ENCODE measurements at regions not wholly inside any gene's neighbourhood (a gene's known extent, or its start where the extent isn't known, plus 50 kb on each side); places are given as distances from the start of the nearest gene placed in this dataset.

DNA sequence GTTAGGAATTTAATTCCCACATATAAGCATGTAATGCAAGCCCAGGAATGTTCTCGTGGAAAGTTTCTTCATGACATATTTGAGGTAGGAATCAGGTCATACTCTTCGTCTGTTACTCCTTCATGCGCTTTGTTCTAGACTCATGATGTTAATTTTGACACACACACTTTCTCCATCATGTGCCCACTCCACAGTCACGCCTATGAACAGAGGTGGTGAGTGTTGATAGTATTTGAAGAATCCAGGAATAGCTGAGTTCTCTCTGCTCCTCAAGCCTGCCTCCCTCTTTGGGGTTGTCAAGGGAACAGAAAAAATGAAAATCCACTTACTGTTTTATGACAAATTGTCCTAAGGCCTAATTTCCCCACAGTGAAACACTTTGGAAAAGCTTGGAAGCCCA lies 117.3 kb upstream of the SERPINE2 start:
- no TSS peak for BruUV-seq (replicated peaks)
- DNase-seq (ENCODE audit: low spot score) = no peak
- CTCF ChIA-PET (ENCODE audit: unreplicated experiment) = no interaction called here

DNA sequence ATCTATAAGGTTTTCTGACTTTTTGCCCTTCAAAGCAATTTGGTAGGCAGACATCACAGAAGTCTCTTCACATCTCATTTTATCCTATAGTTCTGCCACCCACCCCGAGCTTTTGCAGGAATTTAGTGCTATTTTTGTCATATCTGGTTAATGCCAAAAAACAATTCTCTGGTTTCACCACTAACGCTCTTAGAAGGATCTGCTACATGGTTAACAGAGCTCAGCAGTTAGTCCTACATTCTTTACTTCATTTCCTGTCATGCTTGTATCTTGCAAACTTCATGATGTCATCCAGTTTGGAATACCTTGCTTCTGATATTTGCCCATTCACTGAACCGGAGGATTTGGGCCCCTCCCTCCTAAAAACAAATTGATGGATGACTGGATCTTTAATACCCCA lies 116.8 kb upstream of the SERPINE2 start:
- Histone ChIP-seq H3K36me3 (ENCODE audit: insufficient read depth, low read length) (no peaks in the 10 kb centered on the region), H2AFZ (ENCODE audit: low read length) (no peak overlapping the region), H4K20me1 (ENCODE audit: insufficient read depth, low read length) (no peaks in the 10 kb centered on the region), H3K27ac (ENCODE audit: low read depth, low read length, poor library complexity, severe bottlenecking) (no peak overlapping the region), H3K9me2 (ENCODE audit: insufficient read depth, low read length) (no peaks in the 10 kb centered on the region), H3K4me1 (ENCODE audit: insufficient read depth, low read length, poor library complexity, severe bottlenecking) (no peaks in the 10 kb centered on the region), H3K4me3 (ENCODE audit: low read depth, low read length, poor library complexity, severe bottlenecking) (no peak overlapping the region), H3K4me2 (ENCODE audit: low read length) (no peak overlapping the region), H3K9me3 (ENCODE audit: low read length) (no peaks in the 10 kb centered on the region), H3K79me2 (ENCODE audit: insufficient read depth, low read depth, low read length) (no peaks in the 10 kb centered on the region)
- ChIA-PET CTCF (ENCODE audit: unreplicated experiment) (no interaction called here), POLR2A (no interaction called here)
- DNase-seq (ENCODE audit: low spot score) = no peak
- TF ChIP-seq EZH2phosphoT487 (IDR thresholded peaks at IDR 0.05; ENCODE audit: borderline replicate concordance, low read depth, low read length) (no peak), CTCF (conservative IDR thresholded peaks at IDR 0.05; ENCODE audit: low read length) (no peak)
- no TSS peak for BruUV-seq (replicated peaks)
- intact Hi-C loops (cut with micrococcal nuclease; ENCODE audit: unreplicated experiment) = no loop called here

More for the DNA sequence above, 117.3 kb upstream of the SERPINE2 start:
- H3K4me2 ChIP-seq (ENCODE audit: low read length) = no peak overlapping the region
- no peaks in the 10 kb centered on the region for H3K4me1 ChIP-seq (ENCODE audit: insufficient read depth, low read length, poor library complexity, severe bottlenecking)
- intact Hi-C loops (cut with micrococcal nuclease; ENCODE audit: unreplicated experiment) = no loop called here
- no peak overlapping the region for H3K27ac ChIP-seq (ENCODE audit: low read depth, low read length, poor library complexity, severe bottlenecking)
- H3K79me2 ChIP-seq (ENCODE audit: insufficient read depth, low read depth, low read length) = no peaks in the 10 kb centered on the region
- TF ChIP-seq EZH2phosphoT487 (IDR thresholded peaks at IDR 0.05; ENCODE audit: borderline replicate concordance, low read depth, low read length) (no peak), CTCF (conservative IDR thresholded peaks at IDR 0.05; ENCODE audit: low read length) (no peak)
- H2AFZ ChIP-seq (ENCODE audit: low read length) = no peak overlapping the region
- no peaks in the 10 kb centered on the region for H4K20me1 ChIP-seq (ENCODE audit: insufficient read depth, low read length)
- no peaks in the 10 kb centered on the region for H3K36me3 ChIP-seq (ENCODE audit: insufficient read depth, low read length)
- H3K9me3 ChIP-seq (ENCODE audit: low read length) = no peaks in the 10 kb centered on the region
- POLR2A ChIA-PET = no interaction called here
- H3K9me2 ChIP-seq (ENCODE audit: insufficient read depth, low read length) = no peaks in the 10 kb centered on the region
- H3K4me3 ChIP-seq (ENCODE audit: low read depth, low read length, poor library complexity, severe bottlenecking) = no peak overlapping the region

DNA sequence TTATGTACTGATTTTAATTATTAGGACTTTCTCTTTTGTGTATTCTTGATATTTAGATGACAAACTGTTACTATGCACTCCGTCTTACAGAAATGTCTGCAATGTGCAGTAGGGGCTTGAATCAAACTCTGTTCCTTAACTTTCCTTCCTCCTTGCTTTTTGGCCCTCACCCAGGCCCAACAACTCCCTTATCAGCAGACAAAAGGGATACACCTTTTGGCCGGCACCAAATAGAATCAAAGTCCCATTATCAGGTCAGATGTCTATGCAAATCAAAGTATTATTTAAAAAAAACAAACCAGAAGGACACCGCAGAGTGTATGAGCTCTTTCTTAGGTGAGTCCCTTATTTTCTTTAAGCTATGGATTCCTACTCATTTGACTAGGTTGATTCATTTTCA lies 116.3 kb upstream of the SERPINE2 start:
- ChIA-PET CTCF (ENCODE audit: unreplicated experiment) (no interaction called here), POLR2A (no interaction called here)
- no TSS peak for BruUV-seq (replicated peaks)
- H2AFZ ChIP-seq (ENCODE audit: low read length) = no peak overlapping the region
- no peak overlapping the region for H3K4me2 ChIP-seq (ENCODE audit: low read length)
- no peaks in the 10 kb centered on the region for H4K20me1 ChIP-seq (ENCODE audit: insufficient read depth, low read length)
- H3K4me1 ChIP-seq (ENCODE audit: insufficient read depth, low read length, poor library complexity, severe bottlenecking) = no peaks in the 10 kb centered on the region
- no peak overlapping the region for H3K27ac ChIP-seq (ENCODE audit: low read depth, low read length, poor library complexity, severe bottlenecking)
- no peaks in the 10 kb centered on the region for H3K9me2 ChIP-seq (ENCODE audit: insufficient read depth, low read length)
- no peak for DNase-seq (ENCODE audit: low spot score)
- no peak overlapping the region for H3K4me3 ChIP-seq (ENCODE audit: low read depth, low read length, poor library complexity, severe bottlenecking)
- no peaks in the 10 kb centered on the region for H3K9me3 ChIP-seq (ENCODE audit: low read length)
- TF ChIP-seq CTCF (conservative IDR thresholded peaks at IDR 0.05; ENCODE audit: low read length) = no peak
- no peak for TF ChIP-seq EZH2phosphoT487 (IDR thresholded peaks at IDR 0.05; ENCODE audit: borderline replicate concordance, low read depth, low read length)
- no peaks in the 10 kb centered on the region for H3K36me3 ChIP-seq (ENCODE audit: insufficient read depth, low read length)
- no peaks in the 10 kb centered on the region for H3K79me2 ChIP-seq (ENCODE audit: insufficient read depth, low read depth, low read length)
- intact Hi-C loops (cut with micrococcal nuclease; ENCODE audit: unreplicated experiment) = no loop called here

Measured in OCI-LY7 (cell line).